ENCODE measurements at regions not wholly inside any gene's neighbourhood (a gene's known extent, or its start where the extent isn't known, plus 50 kb on each side); places are given as distances from the start of the nearest gene placed in this dataset.

DNA sequence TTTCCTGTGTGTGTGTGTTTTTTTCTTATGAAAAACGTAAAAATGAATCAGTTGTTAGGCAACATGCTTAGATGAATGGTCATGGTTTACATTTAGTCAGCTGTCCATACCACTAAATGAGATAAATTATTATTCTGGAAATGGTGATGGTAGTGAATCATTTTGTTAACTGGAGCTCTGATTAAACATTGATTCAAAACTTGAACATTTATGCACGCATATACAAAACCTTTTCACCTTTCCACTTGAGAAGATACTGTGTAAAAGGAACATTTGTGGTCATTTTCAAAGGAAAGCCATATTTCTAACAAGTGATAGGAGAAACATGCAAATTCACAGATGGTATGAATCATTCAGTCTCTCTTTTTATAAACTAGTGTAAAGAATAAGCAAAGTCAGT lies 162.0 kb downstream of the SLC25A46 start:
- DNase-seq (ENCODE audit: extremely low read depth, insufficient read length) = no peak

DNA sequence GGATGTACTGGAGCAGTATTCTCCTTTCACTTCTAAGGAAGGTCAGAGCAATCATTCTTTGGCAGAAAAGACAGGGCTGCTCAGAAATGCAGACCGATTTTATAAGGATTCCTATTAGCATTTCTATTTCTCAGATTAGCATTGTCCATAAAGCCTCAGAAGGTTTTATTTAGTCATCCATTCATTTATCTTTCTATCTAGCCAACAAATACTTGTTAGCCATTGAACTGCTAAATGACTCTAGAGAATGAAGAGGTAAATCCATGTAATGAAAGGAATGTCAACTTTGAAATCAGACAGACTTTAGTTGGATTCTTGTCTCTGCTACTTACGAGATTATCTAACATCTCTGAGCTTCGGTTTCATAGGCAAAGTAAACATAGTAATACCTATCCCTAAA lies 165.2 kb downstream of the SLC25A46 start:
- H3K4me3 ChIP-seq (replicated peaks; ENCODE audit: low read depth, low read length) = no peak overlapping the region
- H3K36me3 ChIP-seq (ENCODE audit: control insufficient read depth, insufficient read depth, low read length) = no peaks in the 10 kb centered on the region
- TF ChIP-seq, protein P1, sequence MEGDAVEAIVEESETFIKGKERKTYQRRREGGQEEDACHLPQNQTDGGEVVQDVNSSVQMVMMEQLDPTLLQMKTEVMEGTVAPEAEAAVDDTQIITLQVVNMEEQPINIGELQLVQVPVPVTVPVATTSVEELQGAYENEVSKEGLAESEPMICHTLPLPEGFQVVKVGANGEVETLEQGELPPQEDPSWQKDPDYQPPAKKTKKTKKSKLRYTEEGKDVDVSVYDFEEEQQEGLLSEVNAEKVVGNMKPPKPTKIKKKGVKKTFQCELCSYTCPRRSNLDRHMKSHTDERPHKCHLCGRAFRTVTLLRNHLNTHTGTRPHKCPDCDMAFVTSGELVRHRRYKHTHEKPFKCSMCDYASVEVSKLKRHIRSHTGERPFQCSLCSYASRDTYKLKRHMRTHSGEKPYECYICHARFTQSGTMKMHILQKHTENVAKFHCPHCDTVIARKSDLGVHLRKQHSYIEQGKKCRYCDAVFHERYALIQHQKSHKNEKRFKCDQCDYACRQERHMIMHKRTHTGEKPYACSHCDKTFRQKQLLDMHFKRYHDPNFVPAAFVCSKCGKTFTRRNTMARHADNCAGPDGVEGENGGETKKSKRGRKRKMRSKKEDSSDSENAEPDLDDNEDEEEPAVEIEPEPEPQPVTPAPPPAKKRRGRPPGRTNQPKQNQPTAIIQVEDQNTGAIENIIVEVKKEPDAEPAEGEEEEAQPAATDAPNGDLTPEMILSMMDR (IDR thresholded peaks at IDR 0.05; ENCODE audit: insufficient read depth, low read length, poor library complexity, severe bottlenecking) = no peak
- no peak for DNase-seq (ENCODE audit: extremely low read depth, insufficient read length)
- H3K27me3 ChIP-seq (replicated peaks; ENCODE audit: control insufficient read depth, insufficient read depth, low read length) = no peaks in the 10 kb centered on the region

More for the DNA sequence above, 162.0 kb downstream of the SLC25A46 start:
- Histone ChIP-seq H3K4me3 (replicated peaks; ENCODE audit: low read depth, low read length) (no peak overlapping the region), H3K27me3 (replicated peaks; ENCODE audit: control insufficient read depth, insufficient read depth, low read length) (no peaks in the 10 kb centered on the region), H3K36me3 (ENCODE audit: control insufficient read depth, insufficient read depth, low read length) (no peaks in the 10 kb centered on the region)
- TF ChIP-seq, protein P1 (IDR thresholded peaks at IDR 0.05; ENCODE audit: insufficient read depth, low read length, poor library complexity, severe bottlenecking) = no peak

GRCh38 chr5:110908848-110909247 lies 162.7 kb upstream of the TSLP start:
- Histone ChIP-seq H3K27me3 (replicated peaks; ENCODE audit: control insufficient read depth, insufficient read depth, low read length) (no peaks in the 10 kb centered on the region), H3K4me3 (replicated peaks; ENCODE audit: low read depth, low read length) (no peak overlapping the region), H3K36me3 (ENCODE audit: control insufficient read depth, insufficient read depth, low read length) (no peaks in the 10 kb centered on the region)
- TF ChIP-seq, protein P1 (IDR thresholded peaks at IDR 0.05; ENCODE audit: insufficient read depth, low read length, poor library complexity, severe bottlenecking) = no peak
- no peak for DNase-seq (ENCODE audit: extremely low read depth, insufficient read length)

DNA sequence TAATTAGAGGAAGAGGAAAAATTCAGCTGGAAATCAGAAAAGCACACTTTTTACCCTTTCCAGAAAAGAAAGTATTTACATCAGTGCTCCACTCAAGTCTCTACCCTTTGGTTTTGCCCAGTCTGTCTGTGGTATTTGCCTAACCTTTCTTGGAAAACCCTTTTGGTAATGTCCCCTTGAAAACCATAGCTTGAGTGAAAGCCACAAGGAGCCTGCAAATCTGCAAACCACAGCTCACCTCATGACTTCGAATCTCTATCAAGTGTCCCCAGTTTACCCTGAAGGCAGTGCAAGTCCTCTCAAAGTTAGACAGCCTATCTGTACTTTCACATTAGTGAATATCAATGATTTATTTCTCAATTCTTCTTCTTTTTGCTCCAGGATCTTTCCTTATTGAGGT lies 162.1 kb upstream of the TSLP start:
- Histone ChIP-seq H3K36me3 (ENCODE audit: control insufficient read depth, insufficient read depth, low read length) (no peaks in the 10 kb centered on the region), H3K27me3 (replicated peaks; ENCODE audit: control insufficient read depth, insufficient read depth, low read length) (no peaks in the 10 kb centered on the region), H3K4me3 (replicated peaks; ENCODE audit: low read depth, low read length) (no peak overlapping the region)
- DNase-seq (ENCODE audit: extremely low read depth, insufficient read length) = no peak
- TF ChIP-seq, protein P1 (IDR thresholded peaks at IDR 0.05; ENCODE audit: insufficient read depth, low read length, poor library complexity, severe bottlenecking) = no peak

DNA sequence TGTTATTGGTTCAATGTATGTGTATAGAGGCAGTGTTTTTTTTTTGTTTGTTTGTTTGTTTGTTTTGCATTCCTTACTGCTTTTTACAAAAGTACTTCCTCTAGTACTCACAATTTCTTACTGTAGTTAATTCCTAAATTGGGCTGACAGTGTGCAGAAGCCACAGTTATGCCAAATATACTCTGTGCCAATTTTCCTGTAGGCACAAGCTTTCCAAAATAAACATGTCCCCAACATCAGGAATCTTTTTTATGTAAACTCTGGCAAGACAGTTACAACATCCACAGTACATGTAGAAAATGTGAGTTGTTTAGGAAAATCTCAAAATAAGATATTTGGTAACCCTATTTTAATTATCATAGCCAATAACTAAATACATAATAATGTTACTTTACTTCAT lies 161.6 kb upstream of the TSLP start:
- H3K4me3 ChIP-seq (replicated peaks; ENCODE audit: low read depth, low read length) = no peak overlapping the region
- no peaks in the 10 kb centered on the region for H3K36me3 ChIP-seq (ENCODE audit: control insufficient read depth, insufficient read depth, low read length)
- H3K27me3 ChIP-seq (replicated peaks; ENCODE audit: control insufficient read depth, insufficient read depth, low read length) = no peaks in the 10 kb centered on the region
- DNase-seq (ENCODE audit: extremely low read depth, insufficient read length) = no peak
- TF ChIP-seq, protein P1 (IDR thresholded peaks at IDR 0.05; ENCODE audit: insufficient read depth, low read length, poor library complexity, severe bottlenecking) = no peak

DNA sequence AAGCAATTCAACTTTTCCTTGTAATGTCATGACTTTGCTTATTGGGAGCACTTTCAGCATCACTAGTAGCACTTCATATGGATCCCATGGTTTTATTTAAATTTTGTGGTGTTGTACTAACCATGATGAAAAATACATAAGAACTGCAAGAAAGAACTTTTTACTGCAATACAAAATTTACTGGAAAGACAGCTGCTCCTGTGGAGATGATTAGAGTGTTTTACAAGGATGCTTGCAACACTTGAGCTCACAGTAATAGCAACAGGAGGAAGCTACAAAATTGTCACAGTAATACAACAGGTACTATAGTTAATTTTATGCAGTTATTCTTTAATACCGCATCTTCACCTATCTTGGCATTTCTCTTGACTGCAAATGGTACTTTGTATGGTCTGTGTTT lies 158.3 kb upstream of the TSLP start:
- H3K36me3 ChIP-seq (ENCODE audit: control insufficient read depth, insufficient read depth, low read length) = no peaks in the 10 kb centered on the region
- DNase-seq (ENCODE audit: extremely low read depth, insufficient read length) = no peak
- H3K27me3 ChIP-seq (replicated peaks; ENCODE audit: control insufficient read depth, insufficient read depth, low read length) = no peaks in the 10 kb centered on the region
- TF ChIP-seq, protein P1 (IDR thresholded peaks at IDR 0.05; ENCODE audit: insufficient read depth, low read length, poor library complexity, severe bottlenecking) = no peak
- H3K4me3 ChIP-seq (replicated peaks; ENCODE audit: low read depth, low read length) = no peak overlapping the region

Measured in GM06990 (cell line).